GM23248 (cell line): ENCODE measurements at regions not wholly inside any gene's neighbourhood (a gene's known extent, or its start where the extent isn't known, plus 50 kb on each side); places are given as distances from the start of the nearest gene placed in this dataset.

Source experiments
- EZH2 ChIP-seq: fragments of 200-600 bp; sonication (generic); IDR thresholded peaks from 2 replicates; pipeline ENCODE4 v1.6.1; 2018; ENCODE audit warnings: antibody characterized with exemption, mild to moderate bottlenecking; ENCODE audit not compliant: insufficient read depth, poor library complexity, severe bottlenecking
- EZH2phosphoT487 ChIP-seq: fragments of 200-600 bp; sonication (generic); IDR thresholded peaks from 2 replicates; pipeline ENCODE4 v1.6.1; 2018; ENCODE audit warnings: antibody characterized with exemption, moderate library complexity, mild to moderate bottlenecking, low read depth; ENCODE audit not compliant: insufficient read depth

DNA sequence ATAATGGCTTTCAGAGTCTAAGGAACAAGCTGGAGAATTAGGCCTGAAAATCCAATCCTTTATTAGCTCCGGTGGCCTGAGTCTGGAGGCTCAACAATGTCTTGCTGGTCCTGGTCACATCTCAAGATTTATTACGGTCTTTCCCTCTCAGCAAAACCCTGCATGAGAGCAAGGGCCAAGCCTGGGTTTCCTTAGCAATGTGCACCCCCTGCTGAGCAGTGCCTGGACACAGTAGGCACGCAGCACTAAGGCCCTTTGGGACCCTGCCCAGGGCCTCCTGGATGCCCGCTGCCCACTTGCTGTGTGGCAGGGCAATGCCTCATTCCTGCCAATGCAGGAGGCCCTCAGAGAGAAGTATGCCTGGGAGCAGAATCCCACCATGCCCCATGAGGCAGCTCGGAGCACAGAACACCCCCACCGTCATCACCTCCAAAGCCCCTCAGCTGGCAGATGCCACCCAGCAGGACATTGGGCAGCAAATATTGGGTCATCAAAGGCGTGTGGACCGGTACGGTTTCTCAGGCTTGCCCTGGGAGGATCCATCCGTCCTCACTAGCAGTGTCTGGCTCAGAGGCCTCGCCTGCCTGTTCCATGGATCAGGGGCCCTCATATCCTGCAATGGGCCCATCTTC, 156.4 kb downstream of the OAT start:
- no peak for TF ChIP-seq EZH2
- TF ChIP-seq EZH2phosphoT487 = no peak
